Muscle of leg (tissue), 3 donors: ENCODE measurements at regions not wholly inside any gene's neighbourhood (a gene's known extent, or its start where the extent isn't known, plus 50 kb on each side); places are given as distances from the start of the nearest gene placed in this dataset.
A peak's percentile ranks its signal among the peaks of the same experiment; 100 is the strongest.

Experiments
- DNase-seq: peaks from one replicate; pipeline ENCODE4 v3.0.0; 2013
- H3K27ac ChIP-seq: one replicate; pipeline ENCODE4 v1.5.1; 2013; ENCODE audit warnings: mild to moderate bottlenecking, low read length, control low read depth
- H3K27me3 ChIP-seq: one replicate; pipeline ENCODE4 v1.6.1; 2013; ENCODE audit warnings: low read length; ENCODE audit not compliant: control insufficient read depth, insufficient read depth
- H3K36me3 ChIP-seq: one replicate; pipeline ENCODE4 v1.6.1; 2013; ENCODE audit warnings: low read length; ENCODE audit not compliant: control insufficient read depth, insufficient read depth
- H3K4me1 ChIP-seq: one replicate; pipeline ENCODE4 v1.6.1; 2013; ENCODE audit warnings: low read length; ENCODE audit not compliant: control insufficient read depth, insufficient read depth
- H3K4me3 ChIP-seq: one replicate; pipeline ENCODE4 v1.5.1; 2013; ENCODE audit warnings: low read length, control low read depth
- H3K9me3 ChIP-seq: replicated peaks from 2 replicates; pipeline ENCODE4 v1.6.1; 2013; ENCODE audit warnings: low read depth, low read length; ENCODE audit not compliant: control insufficient read depth
- WGBS: methylation state at CpG from one replicate; pipeline ENCODE4 v1.1.5; 2013; ENCODE audit warnings: missing lambda C conversion rate; ENCODE audit not compliant: insufficient coverage; 5-methylcytosine and 5-hydroxymethylcytosine counted together

DNA sequence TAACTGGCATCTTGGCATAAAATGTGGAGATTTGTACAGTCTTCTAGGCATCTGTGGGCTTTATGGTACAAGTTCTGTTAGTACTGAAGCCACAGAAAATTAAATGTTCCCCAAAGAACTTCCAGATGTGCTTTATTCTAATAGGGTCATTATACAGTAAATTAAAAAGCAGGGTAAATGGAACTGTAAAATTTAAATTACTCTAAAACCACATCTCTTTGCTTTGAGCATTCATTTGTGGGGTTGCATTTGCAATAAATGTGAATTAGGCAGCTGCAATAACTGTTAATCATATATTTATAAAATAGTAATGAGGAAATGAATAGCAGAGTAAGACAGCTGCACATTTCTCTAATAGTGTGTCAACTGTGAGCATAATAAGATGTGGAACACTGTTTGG is 151.5 kb downstream of the BUB3 start:
- peaks cover 6% of the 10 kb centered on the region for H3K27me3 ChIP-seq
- no peak overlapping the region for H3K4me3 ChIP-seq
- H3K27ac ChIP-seq, result no peak overlapping the region
- no peaks in the 10 kb centered on the region for H3K36me3 ChIP-seq
- H3K9me3 ChIP-seq, result no peaks in the 10 kb centered on the region
- DNase-seq, result no peak
- H3K4me1 ChIP-seq, result no peaks in the 10 kb centered on the region

DNA sequence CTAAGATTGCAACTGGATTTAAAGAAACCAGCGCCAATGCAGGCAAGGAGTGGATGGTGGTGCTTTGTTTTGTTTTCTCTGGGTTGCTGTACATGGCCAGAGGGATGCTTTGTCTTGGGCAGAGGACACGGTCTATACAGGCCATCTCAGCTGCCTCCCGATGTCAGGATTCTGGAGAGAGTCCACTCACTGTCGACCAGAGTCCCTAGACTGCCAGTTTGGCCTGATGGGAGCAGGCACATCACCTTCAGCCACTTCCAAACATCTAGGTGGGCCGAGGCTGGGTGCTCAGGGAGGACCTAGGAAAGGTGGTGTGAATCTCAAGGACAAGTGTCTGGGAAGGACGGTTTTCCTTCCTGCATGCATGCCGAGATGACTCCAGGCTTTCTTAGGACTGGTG is 152.1 kb downstream of the BUB3 start:
- H3K4me3 ChIP-seq, result no peak overlapping the region
- no peak overlapping the region for H3K27ac ChIP-seq
- H3K4me1 ChIP-seq, result no peaks in the 10 kb centered on the region
- peaks cover 6% of the 10 kb centered on the region for H3K27me3 ChIP-seq
- no peaks in the 10 kb centered on the region for H3K36me3 ChIP-seq
- no peak for DNase-seq
- 85% methylated on average over 4 of the region's 7 CpGs for WGBS
- H3K9me3 ChIP-seq, result no peaks in the 10 kb centered on the region

DNA sequence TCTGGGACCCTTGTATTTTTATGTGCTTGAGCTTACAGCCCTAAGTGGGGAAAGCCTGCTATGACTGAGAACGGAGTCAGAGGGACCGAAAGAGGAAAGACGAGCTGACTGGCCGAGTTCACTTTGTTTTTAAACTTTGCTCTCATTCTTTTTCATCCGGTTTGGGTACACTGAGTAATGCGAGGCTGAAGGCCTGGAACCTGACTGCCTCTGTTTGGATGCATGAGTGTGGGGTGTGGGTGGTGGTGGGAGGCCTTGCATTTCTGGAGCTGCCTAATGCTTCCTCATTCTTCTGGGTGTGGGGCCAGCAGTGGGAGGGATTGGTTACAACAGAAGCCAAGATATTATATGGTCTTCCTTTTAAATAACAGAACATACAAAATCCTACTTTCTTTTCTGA is 155.5 kb downstream of the BUB3 start:
- Histone ChIP-seq H3K36me3 (no peaks in the 10 kb centered on the region), H3K27me3 (peaks cover 6% of the 10 kb centered on the region), H3K9me3 (no peaks in the 10 kb centered on the region), H3K4me3 (no peak overlapping the region), H3K4me1 (no peaks in the 10 kb centered on the region), H3K27ac (no peak overlapping the region)
- 58% methylated on average over 6 of the region's 6 CpGs for WGBS
- peak; percentile 19 for DNase-seq

- Histone ChIP-seq H3K27ac (no peak overlapping the region), H3K4me3 (no peak overlapping the region), H3K36me3 (no peaks in the 10 kb centered on the region), H3K9me3 (no peaks in the 10 kb centered on the region), H3K27me3 (no peaks in the 10 kb centered on the region), H3K4me1 (no peaks in the 10 kb centered on the region)
- no peak for DNase-seq
- 100% methylated on average over 1 of the region's 1 CpG for WGBS
Observed at GRCh38 chr10:123316776-123317175, 162.6 kb downstream of the BUB3 start.

DNA sequence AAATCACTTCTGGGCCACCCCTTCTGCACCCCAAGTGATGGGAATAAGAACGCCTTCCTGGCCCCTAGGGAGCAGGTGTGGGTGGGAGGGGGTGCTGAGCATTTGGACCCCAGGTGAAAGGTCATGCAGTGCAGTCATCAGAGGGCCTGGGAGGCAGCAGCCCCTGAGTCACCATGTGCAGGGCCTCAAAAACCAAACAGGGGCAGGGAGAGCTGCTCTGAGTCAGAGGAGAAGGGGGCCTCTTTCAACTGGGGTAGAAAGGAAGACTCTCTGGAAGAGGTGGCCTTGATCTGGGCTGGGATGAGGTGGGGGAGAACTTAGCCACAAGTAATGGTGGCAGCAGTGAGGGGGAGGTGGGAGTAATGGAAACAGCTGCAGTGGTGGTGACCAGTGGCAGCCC is 164.3 kb downstream of the BUB3 start:
- 50% methylated on average over 1 of the region's 1 CpG for WGBS
- Histone ChIP-seq H3K36me3 (no peaks in the 10 kb centered on the region), H3K27me3 (no peaks in the 10 kb centered on the region), H3K4me1 (no peaks in the 10 kb centered on the region), H3K27ac (no peak overlapping the region), H3K4me3 (no peak overlapping the region), H3K9me3 (no peaks in the 10 kb centered on the region)
- no peak for DNase-seq

DNA sequence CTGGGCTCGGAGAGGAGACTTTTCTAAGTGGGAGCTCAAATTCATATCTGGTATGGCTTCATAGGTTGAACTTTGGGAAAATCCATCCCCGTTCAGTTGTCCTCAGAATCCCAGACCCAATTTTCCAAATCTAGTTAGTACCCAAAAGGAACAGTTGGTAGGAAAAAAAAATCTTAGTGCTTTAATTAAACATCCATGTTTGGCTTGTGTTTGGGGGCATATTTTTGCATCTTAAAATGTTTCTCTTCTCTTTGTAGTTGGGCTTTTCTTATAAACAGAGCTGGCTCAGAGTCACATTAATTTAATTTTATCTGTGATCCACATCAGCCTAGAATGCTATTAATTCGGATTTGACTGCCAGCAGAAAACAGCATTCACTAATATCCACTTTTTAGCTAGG is 165.9 kb downstream of the BUB3 start:
- H3K27ac ChIP-seq, result no peak overlapping the region
- H3K27me3 ChIP-seq, result no peaks in the 10 kb centered on the region
- H3K4me1 ChIP-seq, result no peaks in the 10 kb centered on the region
- H3K4me3 ChIP-seq, result no peak overlapping the region
- H3K36me3 ChIP-seq, result no peaks in the 10 kb centered on the region
- WGBS, result no CpG with 5 or more reads among the region's 3 CpGs
- DNase-seq, result no peak
- H3K9me3 ChIP-seq, result no peaks in the 10 kb centered on the region

- no peak overlapping the region for H3K4me3 ChIP-seq
- no peaks in the 10 kb centered on the region for H3K27me3 ChIP-seq
- no peaks in the 10 kb centered on the region for H3K36me3 ChIP-seq
- H3K9me3 ChIP-seq, result no peaks in the 10 kb centered on the region
- WGBS, result 89% methylated on average over 1 of the region's 3 CpGs
- H3K4me1 ChIP-seq, result no peaks in the 10 kb centered on the region
- DNase-seq, result no peak
- H3K27ac ChIP-seq, result no peak overlapping the region
Observed at GRCh38 chr10:123323884-123324283, 169.7 kb downstream of the BUB3 start.

GRCh38 chr10:123325663-123326190 is 171.5 kb downstream of the BUB3 start:
- H3K4me3 ChIP-seq, result no peak overlapping the region
- no CpG with 5 or more reads among the region's 2 CpGs for WGBS

DNA sequence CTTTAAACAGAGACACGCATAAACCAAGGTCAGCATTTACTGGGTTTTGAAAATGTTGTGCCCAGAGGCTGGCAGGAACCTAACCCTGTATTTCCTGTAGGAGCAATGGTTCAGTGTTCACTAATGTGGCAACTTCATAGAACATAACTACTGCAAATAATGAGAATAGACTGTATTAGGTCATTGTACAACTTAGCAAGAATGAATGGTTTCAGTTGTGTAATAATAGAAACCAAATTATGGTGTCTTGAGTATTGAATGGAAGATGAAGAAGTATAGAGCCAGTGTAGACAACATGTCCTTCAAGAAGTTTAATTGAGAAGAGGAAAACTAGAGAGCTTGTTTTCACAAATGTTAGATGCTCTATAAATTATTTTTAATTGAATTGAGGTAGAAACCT is 172.5 kb downstream of the BUB3 start:
- no CpG with 5 or more reads among the region's 1 CpG for WGBS
- no peaks in the 10 kb centered on the region for H3K9me3 ChIP-seq
- no peak for DNase-seq
- H3K36me3 ChIP-seq, result no peaks in the 10 kb centered on the region
- no peaks in the 10 kb centered on the region for H3K27me3 ChIP-seq
- H3K27ac ChIP-seq, result no peak overlapping the region
- H3K4me3 ChIP-seq, result no peak overlapping the region
- no peaks in the 10 kb centered on the region for H3K4me1 ChIP-seq

More at GRCh38 chr10:123325663-123326190, 171.5 kb downstream of the BUB3 start:
- no peak for DNase-seq
- no peaks in the 10 kb centered on the region for H3K4me1 ChIP-seq
- H3K27ac ChIP-seq, result no peak overlapping the region
- no peaks in the 10 kb centered on the region for H3K27me3 ChIP-seq
- no peaks in the 10 kb centered on the region for H3K36me3 ChIP-seq
- H3K9me3 ChIP-seq, result no peaks in the 10 kb centered on the region

DNA sequence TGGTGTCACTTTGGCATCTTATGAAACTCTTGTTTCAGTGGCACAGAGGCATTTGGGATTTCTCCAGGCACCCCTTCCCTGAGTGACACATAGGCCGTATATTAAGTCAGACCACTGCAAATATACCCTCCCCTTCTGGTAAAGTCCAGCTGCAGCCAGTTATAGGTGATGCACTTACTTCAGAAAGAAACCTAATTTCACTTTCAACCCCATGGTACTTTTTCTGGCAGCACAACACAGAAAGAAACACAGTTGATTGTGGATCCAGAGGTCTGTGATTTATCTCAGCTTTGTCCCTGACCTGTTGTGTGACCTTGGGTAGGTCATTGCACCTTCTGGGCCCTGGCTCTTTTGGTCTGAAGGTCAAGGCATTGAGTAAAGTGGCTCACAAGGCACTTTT is 173.2 kb downstream of the BUB3 start:
- no peak overlapping the region for H3K27ac ChIP-seq
- 80% methylated on average over 1 of the region's 1 CpG for WGBS
- H3K4me3 ChIP-seq, result no peak overlapping the region
- no peaks in the 10 kb centered on the region for H3K4me1 ChIP-seq
- no peaks in the 10 kb centered on the region for H3K9me3 ChIP-seq
- H3K27me3 ChIP-seq, result no peaks in the 10 kb centered on the region
- H3K36me3 ChIP-seq, result no peaks in the 10 kb centered on the region
- no peak for DNase-seq

DNA sequence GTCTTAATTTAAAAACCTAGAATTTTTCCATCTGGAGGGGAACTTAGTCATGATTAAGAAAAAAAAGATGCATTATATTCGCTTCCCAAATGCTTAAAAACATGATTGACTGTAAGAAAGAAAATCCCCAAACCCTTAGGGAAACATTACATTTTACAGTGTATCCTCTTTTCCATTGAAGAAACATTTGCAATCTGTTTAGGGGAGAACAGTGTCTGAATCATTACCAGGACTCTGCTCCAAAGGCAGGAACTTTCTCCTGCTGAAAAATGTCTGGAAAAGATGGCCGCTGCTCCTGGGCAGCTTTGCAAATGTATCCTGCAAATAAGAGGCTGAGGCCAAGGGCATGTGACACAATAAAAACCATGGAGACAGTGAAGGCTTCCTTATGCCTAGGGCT is 173.7 kb downstream of the BUB3 start:
- H3K4me3 ChIP-seq, result no peak overlapping the region
- 67% methylated on average over 1 of the region's 2 CpGs for WGBS
- H3K9me3 ChIP-seq, result no peaks in the 10 kb centered on the region
- H3K27ac ChIP-seq, result no peak overlapping the region
- no peaks in the 10 kb centered on the region for H3K36me3 ChIP-seq
- H3K4me1 ChIP-seq, result no peaks in the 10 kb centered on the region
- DNase-seq, result peak; percentile 77
- no peaks in the 10 kb centered on the region for H3K27me3 ChIP-seq
